Esophagus squamous epithelium (tissue), 5 donors: ENCODE measurements at regions not wholly inside any gene's neighbourhood (a gene's known extent, or its start where the extent isn't known, plus 50 kb on each side); places are given as distances from the start of the nearest gene placed in this dataset.

Source experiments
- DNase-seq: peaks from one replicate; lab custom pipeline; 2025; lab: John Stamatoyannopoulos, UW
- H3K27ac ChIP-seq, 4 donors: fragments of 200-600 bp; sonication (generic); one replicate each; pipeline ENCODE4 v1.5.1; 2016 to 2019; ENCODE audit warnings: mild to moderate bottlenecking in 1 of 4
- H3K27me3 ChIP-seq, 4 donors: fragments of 200-600 bp; sonication (generic); 1 replicate in 3 of 4; 2 replicates in 1 of 4; pipeline versions ENCODE4 v1.5.1 to v1.6.0; 2017 to 2021; ENCODE audit warnings: antibody characterized with exemption in 1 of 4
- H3K36me3 ChIP-seq, 3 donors: fragments of 200-600 bp; sonication (generic); one replicate each; pipeline ENCODE4 v1.5.1; 2016 to 2019
- H3K4me1 ChIP-seq, 3 donors: fragments of 200-600 bp; sonication (generic); one replicate each; pipeline ENCODE4 v1.5.1; 2017 to 2019
- H3K4me3 ChIP-seq, 4 donors: fragments of 200-600 bp; sonication (generic); 1 replicate in 3 of 4; 2 replicates in 1 of 4; pipeline ENCODE4 v1.5.1; 2016 to 2019; ENCODE audit warnings: mild to moderate bottlenecking in 2 of 4, moderate library complexity in 1 of 4
- H3K9me3 ChIP-seq, 3 donors: fragments of 200-600 bp; sonication (generic); one replicate each; pipeline ENCODE4 v1.5.1; 2016 to 2019
- POLR2A ChIP-seq, 4 donors: fragments of 450-650 bp; IDR thresholded peaks; one replicate each; pipeline ENCODE4 v1.6.1; 2017; ENCODE audit warnings: antibody characterized with exemption in 4 of 4, mild to moderate bottlenecking in 4 of 4, moderate library complexity in 3 of 4
- WGBS, 2 donors: methylation state at CpG; one replicate each; pipeline ENCODE4 v1.1.5; 2018; 5-methylcytosine and 5-hydroxymethylcytosine counted together
- intact Hi-C: fragments of 100-400 bp; cut with DNase I; formaldehyde crosslinking; loops from one replicate; pipeline ENCODE4 v1.15.0; 2022
- small RNA-seq, 4 donors: library from RNA; depleted of rRNA; stranded (forward); fragments of <200 nt; gene quantifications; one replicate each; pipeline ENCODE3, GENCODE V24; 2016
- TF ChIP-seq, protein P1 (sequence below), 6 experiments: fragments of 450-650 bp in 4 of 6; fragments of 200-600 bp in 2 of 6; sonication (generic) in 2 of 6; IDR thresholded peaks; one replicate each; pipeline ENCODE4 v1.5.1; 2016 to 2019; ENCODE audit warnings: antibody characterized with exemption in 6 of 6, mild to moderate bottlenecking in 4 of 6, moderate library complexity in 4 of 6
- donor health status: DM: yes; HTN: yes; CAD: no.

DNA sequence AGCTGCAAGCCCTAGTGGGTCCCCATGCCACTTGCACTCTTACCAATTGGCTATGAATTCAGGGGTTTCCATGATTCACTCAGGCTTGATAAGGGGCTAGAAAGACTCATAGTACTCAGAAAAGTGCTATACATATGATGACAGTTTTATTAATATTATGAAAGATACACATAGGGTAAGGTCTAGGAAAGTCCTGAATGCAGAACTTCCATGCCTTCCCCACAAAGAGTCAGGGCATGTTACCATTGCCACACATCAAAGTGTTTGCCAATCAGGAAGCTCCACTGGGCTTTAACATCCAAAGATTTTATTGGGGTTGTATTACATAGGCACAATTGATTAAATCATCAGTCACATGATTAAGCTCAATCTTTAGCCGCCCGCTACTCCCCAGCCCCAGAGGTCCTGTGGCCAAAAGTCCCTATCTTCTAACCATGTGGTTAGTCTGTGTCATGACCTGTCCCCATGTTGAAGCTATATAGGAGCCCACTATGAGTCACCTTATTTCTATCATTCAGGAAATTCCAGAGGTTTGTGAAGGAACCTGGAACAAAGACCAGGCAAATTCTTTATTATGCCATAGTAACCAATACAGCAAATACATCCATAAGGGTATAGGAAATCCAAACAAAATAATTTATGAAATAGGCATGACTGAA is 635.6 kb downstream of the STPG2 start:
- TF ChIP-seq, protein P1, sequence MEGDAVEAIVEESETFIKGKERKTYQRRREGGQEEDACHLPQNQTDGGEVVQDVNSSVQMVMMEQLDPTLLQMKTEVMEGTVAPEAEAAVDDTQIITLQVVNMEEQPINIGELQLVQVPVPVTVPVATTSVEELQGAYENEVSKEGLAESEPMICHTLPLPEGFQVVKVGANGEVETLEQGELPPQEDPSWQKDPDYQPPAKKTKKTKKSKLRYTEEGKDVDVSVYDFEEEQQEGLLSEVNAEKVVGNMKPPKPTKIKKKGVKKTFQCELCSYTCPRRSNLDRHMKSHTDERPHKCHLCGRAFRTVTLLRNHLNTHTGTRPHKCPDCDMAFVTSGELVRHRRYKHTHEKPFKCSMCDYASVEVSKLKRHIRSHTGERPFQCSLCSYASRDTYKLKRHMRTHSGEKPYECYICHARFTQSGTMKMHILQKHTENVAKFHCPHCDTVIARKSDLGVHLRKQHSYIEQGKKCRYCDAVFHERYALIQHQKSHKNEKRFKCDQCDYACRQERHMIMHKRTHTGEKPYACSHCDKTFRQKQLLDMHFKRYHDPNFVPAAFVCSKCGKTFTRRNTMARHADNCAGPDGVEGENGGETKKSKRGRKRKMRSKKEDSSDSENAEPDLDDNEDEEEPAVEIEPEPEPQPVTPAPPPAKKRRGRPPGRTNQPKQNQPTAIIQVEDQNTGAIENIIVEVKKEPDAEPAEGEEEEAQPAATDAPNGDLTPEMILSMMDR (IDR thresholded peaks at IDR 0.05), result no peak
- TF ChIP-seq POLR2A (IDR thresholded peaks at IDR 0.05), result no peak
- no peaks in the 10 kb centered on the region for H3K36me3 ChIP-seq
- WGBS, 2 donors, result 72 to 84% methylated on average over 2 of the region's 2 CpGs
- DNase-seq, result no peak
- H3K27me3 ChIP-seq, result no peaks in the 10 kb centered on the region
- no peaks in the 10 kb centered on the region for H3K4me1 ChIP-seq
- H3K9me3 ChIP-seq, result no peaks in the 10 kb centered on the region
- intact Hi-C loops, result no loop called here
- H3K4me3 ChIP-seq, result no peak overlapping the region
- H3K27ac ChIP-seq, result no peak overlapping the region

Small RNAs in the stretch of these regions (small RNA-seq; reads per million reads assigned to genes)
- gene COX7A2P2 (0 to 0.30 (median 0) reads per million in 4 donors), gene RNU6-34P (0 reads per million in 4 donors)
